ENCODE measurements at regions not wholly inside any gene's neighbourhood (a gene's known extent, or its start where the extent isn't known, plus 50 kb on each side); places are given as distances from the start of the nearest gene placed in this dataset.
"Not testable (repeated sequence)": the region's sequence is repeated elsewhere in the genome, so short reads cannot be mapped to it uniquely, and the experiment has no call there.

DNA sequence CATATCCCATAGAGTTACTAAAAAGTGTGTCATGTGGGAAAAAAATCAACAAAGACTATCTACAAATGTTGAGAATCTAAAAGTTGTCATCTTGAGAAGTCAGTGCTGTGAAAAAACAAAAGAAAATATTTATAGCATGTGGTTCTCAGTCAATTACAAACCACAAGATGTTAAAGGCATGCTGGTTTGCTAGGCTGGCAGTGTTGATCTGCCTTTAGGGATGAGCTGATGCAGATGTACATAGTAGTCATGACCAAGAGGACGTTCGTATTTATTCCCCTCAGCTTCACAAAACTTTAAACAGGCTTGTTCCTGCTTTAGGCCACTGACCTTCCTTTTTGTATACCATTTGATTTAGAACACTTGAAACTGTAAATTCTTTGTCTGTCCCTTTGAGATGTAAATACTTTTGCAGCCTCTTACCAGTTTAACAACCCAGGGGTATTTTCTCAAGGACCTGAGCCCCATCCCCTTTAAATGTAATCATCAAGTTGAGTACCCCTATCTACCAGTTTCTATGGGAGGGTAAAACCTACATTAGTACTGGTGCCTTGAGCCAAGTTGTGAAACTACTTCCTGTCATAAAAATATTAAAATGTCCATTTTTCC lies 446.6 kb downstream of the KCNJ18 start:
- no peak for DNase-seq (ENCODE audit: low read depth)

- no peak for DNase-seq (ENCODE audit: low read depth)
Observed at GRCh38 chr17:22142091-22142490, 449.8 kb downstream of the KCNJ18 start.

GRCh38 chr17:22145605-22146178 lies 453.4 kb downstream of the KCNJ18 start:
- no peak for DNase-seq (ENCODE audit: low read depth)

- DNase-seq (ENCODE audit: low read depth) = no peak
Observed at GRCh38 chr17:22158364-22158763, 466.0 kb downstream of the KCNJ18 start.

- DNase-seq (ENCODE audit: low read depth) = no peak
Observed at GRCh38 chr17:22161376-22161775, 469.1 kb downstream of the KCNJ18 start.

DNA sequence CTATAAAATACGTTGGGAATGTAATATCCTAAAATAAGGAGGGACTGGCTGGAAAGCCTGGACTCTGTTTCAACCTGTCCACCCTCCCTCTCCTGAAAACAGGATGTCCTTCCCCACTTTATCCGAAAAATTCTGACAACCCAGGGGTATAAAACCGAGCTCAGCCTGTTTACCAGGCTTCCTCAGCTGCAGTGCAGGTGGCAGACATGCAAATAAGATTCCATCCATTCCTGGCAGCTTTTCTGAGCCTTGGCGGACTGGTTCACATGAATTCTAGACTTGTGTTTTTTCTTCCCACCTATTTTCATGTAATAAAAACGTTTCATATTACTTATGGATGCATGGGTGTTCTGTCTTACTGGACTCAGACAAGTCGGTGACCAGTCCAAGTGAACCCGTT lies 479.3 kb downstream of the KCNJ18 start:
- no peak for DNase-seq (ENCODE audit: low read depth)

DNA sequence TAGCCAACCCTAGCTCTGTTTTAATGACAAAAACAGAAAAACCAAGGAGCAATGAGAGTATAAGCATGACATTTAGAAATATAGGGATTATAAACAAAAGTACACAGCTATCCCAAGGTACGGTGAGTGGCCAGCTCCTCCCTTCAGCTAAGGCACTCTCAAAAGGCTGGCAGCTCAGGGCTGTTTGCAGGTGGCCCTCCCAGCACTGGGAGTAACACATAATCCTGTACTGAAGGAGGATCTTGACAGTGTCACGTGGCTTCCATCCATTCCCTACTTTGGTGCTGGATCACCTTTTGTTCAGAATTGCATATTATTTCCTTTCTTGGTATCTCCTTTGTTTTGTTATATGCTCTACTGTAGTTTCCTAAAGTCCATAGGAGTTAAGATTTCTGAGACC lies 500.8 kb downstream of the KCNJ18 start:
- DNase-seq (ENCODE audit: low read depth) = no peak

- DNase-seq (ENCODE audit: low read depth) = not testable (repeated sequence)
Observed at GRCh38 chr17:22200187-22200586, 507.9 kb downstream of the KCNJ18 start.

DNA sequence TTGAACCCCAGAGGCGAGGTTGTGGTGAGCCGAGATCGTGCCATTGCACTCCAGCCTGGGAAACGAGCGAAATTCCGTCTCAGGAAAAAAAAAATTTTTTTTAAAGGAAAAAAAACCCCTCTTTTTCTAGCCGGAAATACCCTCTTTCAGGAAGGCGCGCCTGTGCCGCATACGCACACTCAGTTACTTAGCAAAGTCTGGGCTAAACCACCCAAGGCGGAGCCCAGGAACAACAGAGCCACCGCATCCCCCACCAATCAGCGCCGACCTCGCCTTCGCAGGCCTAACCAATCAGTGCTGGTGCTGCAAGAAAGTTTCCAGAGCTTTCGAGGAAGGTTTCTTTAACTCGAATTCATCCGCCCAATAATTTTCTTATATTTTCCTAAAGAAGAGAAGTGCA lies 510.4 kb downstream of the KCNJ18 start:
- no peak for DNase-seq (ENCODE audit: low read depth)

DNA sequence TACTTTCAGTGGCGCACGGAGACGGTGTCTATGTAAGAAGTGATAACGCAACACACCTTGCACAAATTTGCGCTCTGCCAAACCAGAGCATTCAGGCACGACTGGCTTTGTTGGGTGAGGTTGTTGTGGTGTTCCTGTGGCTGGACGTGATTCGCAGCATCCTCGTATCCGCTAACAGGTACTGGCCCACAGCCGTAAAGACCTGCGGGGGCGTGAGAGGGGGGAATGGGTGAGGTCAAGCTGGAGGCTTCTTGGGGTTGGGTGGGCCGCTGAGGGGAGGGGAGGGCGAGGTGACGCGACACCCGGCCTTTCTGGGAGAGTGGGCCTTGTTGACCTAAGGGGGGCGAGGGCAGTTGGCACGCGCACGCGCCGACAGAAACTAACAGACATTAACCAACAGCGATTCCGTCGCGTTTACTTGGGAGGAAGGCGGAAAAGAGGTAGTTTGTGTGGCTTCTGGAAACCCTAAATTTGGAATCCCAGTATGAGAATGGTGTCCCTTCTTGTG lies 510.9 kb downstream of the KCNJ18 start:
- DNase-seq (ENCODE audit: low read depth) = no peak

DNA sequence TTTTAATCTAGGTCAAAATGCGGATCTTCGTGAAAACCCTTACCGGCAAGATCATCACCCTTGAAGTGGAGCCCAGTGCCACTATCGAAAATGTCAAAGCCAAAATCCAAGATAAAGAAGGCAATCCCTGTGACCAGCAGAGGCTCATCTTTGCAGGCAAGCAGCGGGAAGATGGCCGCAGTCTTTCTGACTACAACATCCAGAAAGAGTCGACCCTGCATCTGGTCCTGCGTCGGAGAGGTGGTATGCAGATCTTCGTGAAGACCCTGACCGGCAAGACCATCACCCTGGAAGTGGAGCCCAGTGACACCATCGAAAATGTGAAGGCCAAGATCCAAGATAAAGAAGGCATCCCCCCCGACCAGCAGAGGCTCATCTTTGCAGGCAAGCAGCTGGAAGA lies 511.8 kb downstream of the KCNJ18 start:
- not testable (repeated sequence) for DNase-seq (ENCODE audit: low read depth)

DNA sequence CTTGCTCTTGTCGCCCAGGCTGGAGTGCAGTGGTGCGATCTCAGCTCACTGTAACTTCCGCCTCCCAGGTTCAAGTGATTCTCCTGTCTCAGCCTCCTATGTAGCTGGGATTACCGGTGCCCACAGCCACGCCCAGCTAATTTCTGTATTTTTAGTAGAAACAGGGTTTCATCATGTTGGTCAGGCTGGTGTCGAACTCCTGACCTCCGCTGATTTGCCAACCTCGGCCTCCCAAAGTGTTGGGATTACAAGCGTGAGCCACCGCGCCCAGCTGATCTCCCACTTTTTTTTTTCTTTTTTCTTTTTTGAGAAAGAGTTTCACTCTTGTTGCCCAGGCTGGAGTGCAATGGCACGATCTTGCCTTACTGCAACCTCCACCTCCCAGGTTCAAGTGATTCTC lies 517.9 kb downstream of the KCNJ18 start:
- DNase-seq (ENCODE audit: low read depth) = not testable (repeated sequence)

DNA sequence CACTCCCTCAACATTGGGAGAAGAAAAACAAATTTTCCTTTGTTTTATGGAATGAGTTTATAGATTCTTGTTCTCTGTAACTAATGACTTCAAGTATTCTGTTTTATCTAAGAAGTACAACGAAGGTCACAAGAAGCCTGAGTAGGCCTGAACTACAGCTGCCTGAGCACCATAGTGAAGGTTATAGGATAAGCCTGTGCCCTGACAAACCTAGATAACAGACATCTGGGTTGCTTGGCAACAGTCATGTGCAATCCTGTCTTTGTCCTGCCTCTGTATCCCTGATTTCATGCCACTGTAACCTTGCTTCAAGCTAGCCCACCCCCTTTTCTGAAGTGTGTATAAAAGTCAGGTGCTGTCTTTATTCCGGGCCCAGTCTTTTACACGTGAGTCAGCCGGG lies 520.8 kb downstream of the KCNJ18 start:
- DNase-seq (ENCODE audit: low read depth) = not testable (repeated sequence)

- DNase-seq (ENCODE audit: low read depth) = no peak
Observed at GRCh38 chr17:22217135-22217534, 524.8 kb downstream of the KCNJ18 start.

- no peak for DNase-seq (ENCODE audit: low read depth)
Observed at GRCh38 chr17:22221344-22221743, 529.0 kb downstream of the KCNJ18 start.

DNA sequence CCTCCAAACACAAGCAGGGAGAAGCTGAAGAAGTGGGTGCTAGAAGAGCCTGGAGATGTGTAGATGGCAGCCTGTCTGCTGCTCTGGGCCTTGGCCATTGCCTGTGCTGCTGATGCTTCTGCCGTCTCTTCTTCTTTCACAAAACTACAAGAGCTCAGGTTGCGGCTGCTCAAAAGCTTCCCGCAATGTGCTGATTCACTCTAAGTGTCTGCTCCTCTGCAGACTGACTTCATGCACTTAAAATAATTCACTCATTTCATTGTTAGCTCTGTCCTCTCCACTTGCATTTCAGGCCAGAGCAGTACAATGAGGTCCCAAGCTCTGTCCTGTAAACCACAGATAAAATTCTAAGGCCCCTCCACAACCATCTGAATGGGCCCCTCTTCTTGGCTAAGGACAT lies 534.2 kb downstream of the KCNJ18 start:
- DNase-seq (ENCODE audit: low read depth) = not testable (repeated sequence)

DNA sequence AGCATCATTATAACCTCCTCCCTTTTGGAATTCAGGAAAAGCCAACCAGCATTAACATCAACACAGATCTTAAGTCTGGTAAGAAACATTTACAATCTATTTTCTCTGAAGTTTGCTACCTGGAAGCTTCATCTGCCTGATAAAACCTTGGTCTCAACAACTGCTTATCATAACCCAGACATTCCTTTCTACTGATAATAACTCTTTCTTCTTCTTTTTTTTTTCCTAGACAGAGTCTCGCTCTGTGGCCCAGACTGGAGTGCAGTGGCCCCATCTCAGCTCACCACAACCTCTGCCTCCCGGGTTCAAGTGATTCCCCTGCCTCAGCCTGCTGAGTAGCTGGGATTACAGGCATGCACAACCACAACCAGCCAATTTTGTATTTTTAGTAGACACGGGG lies 534.6 kb downstream of the KCNJ18 start:
- not testable (repeated sequence) for DNase-seq (ENCODE audit: low read depth)

DNA sequence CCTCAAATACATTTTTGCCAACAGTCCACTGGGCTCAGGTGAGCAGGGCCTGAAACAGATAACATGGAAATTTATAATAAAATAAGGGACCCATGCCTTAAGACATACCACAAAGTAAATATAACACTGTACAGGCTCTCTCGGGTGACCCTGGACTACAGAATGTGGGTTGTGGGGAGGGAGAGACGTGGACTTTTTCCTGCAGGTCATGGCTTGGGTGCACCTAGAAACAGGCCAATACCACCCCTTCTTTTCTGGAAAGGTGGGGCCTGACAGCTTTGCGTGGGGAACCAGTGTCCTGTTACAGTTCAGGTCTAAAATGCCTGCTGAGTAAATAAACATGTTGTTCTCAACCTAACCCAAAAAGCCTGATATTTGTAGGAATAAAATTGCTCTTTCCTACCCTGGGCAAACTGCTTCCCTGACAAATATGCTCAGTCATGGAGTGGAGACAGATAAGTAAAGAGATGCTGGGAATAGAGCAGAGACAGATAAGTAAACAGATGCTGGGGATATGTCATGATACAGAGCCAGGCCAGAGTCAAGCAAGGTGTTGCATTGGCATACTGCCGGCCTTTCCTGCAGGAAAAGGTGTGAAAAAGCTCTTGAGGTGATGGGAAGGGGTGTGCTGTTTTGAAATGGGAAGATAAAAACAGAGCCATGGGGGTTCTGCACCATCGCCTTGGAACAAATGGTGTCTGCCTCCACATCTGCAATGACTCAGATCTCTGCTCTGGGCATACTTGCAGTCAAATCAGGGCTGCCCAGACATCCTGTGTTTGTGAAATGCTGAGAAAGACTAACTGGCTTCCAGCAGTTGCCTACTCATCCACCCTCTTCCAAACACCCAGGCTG lies 535.6 kb downstream of the KCNJ18 start:
- not testable (repeated sequence) for DNase-seq (ENCODE audit: low read depth)

DNA sequence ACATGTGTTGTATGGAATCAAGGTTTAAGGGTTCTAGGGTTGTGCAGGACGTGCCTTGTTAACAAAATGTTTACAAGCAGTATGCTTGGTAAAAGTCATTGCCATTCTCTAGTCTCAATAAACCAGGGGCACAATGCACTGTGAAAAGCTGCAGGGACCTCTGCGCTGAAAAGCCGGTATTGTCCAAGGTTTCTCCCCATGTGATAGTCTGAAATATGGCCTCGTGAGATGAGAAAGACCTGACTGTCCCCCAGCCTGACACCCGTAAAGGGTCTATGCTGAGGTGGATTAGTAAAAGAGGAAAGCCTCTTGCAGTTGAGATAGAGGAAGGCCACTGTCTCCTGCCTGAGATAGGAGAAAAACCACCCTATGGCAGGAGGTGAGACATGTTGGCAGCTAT lies 537.5 kb downstream of the KCNJ18 start:
- not testable (repeated sequence) for DNase-seq (ENCODE audit: low read depth)

DNA sequence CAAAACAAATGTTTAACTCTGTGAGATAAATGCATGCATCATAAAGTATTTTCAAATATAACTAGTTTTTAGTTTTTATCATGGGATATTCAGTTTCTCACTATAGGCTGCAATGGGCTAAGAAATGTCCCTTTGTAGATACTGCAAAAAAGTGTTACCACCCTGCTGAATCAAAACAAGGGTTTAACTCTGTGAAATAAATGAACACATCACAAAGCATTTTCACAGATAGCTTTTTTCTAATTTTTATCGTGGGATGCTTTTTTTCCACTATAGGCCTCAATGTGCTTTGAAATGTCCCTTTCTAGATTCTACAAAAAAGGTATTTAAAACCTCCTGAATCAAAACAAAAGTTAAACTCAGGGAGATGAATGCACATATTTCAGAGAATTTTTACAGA lies 541.1 kb downstream of the KCNJ18 start:
- DNase-seq (ENCODE audit: low read depth) = no peak

DNA sequence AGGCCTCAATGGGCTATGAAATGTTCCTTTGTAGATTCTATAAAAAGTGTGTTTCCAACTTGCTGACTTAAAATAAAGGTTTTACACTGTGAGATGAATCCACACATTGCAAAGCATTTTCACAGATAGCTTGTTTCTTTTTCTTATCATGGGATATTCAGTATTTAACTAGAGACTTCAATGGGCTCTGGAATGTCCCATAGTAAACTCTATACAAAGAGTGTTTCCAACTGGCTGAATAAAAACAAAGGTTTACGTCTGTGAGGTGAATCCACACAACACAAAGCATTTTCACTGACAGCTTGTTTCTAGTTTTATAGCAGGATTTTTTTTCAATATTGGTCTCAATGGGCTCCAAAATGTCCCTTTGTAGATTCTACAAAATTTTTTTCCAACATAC lies 550.1 kb downstream of the KCNJ18 start:
- DNase-seq (ENCODE audit: low read depth) = no peak

- DNase-seq (ENCODE audit: low read depth) = no peak
Observed at GRCh38 chr17:22251498-22251897, 559.2 kb downstream of the KCNJ18 start.

GRCh38 chr17:22253007-22253406 lies 560.7 kb downstream of the KCNJ18 start:
- no peak for DNase-seq (ENCODE audit: low read depth)

All from amniotic epithelial cell (primary cell).